MM.1S (cell line): ENCODE measurements at regions not wholly inside any gene's neighbourhood (a gene's known extent, or its start where the extent isn't known, plus 50 kb on each side); places are given as distances from the start of the nearest gene placed in this dataset.

Experiments used
- EZH2 ChIP-seq: fragments of 300-600 bp; sonication (generic); optimal IDR thresholded peaks from 2 replicates; pipeline ENCODE3; 2017; ENCODE audit warnings: low read depth, mild to moderate bottlenecking, antibody characterized with exemption, low read length, mixed read lengths
- TF ChIP-seq, protein P1 (sequence below): fragments of 300-600 bp; sonication (generic); IDR thresholded peaks from 2 replicates; pipeline ENCODE4 v1.5.1; 2016; ENCODE audit warnings: antibody characterized with exemption, low read length, mixed read lengths

DNA sequence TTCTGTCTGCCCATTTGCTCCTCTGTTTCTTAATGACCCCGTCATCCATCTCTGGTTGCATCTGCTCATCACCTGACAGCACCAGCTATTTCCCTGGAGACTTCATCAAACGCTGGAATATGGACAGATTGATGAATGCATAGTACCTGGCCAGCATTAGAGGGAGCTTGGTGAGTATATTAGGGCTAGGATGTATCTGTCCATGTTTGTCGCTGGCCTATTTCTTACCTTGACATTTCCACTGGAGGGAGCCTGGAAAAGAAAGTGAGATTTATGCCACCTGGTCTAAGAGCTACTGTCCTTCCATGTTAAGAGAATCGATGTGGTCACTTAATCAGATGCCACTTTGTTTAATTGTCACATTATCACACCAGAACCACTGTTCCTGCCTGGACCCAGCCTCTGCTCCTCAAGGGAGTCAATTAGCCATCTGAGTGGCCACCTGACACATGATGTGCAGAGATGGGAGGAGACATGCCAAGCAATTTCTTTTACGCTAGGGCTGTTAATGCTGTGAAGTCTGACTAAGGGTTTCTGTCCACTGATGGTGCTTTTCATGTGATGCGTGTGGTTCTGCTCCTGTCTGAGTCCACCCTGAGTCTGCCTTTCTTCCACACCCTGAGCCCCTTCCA, 75.3 kb upstream of the SFSWAP start:
- TF ChIP-seq, protein P1, sequence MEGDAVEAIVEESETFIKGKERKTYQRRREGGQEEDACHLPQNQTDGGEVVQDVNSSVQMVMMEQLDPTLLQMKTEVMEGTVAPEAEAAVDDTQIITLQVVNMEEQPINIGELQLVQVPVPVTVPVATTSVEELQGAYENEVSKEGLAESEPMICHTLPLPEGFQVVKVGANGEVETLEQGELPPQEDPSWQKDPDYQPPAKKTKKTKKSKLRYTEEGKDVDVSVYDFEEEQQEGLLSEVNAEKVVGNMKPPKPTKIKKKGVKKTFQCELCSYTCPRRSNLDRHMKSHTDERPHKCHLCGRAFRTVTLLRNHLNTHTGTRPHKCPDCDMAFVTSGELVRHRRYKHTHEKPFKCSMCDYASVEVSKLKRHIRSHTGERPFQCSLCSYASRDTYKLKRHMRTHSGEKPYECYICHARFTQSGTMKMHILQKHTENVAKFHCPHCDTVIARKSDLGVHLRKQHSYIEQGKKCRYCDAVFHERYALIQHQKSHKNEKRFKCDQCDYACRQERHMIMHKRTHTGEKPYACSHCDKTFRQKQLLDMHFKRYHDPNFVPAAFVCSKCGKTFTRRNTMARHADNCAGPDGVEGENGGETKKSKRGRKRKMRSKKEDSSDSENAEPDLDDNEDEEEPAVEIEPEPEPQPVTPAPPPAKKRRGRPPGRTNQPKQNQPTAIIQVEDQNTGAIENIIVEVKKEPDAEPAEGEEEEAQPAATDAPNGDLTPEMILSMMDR = no peak
- no peak for TF ChIP-seq EZH2
